Panc1 (cell line): ENCODE measurements at regions not wholly inside any gene's neighbourhood (a gene's known extent, or its start where the extent isn't known, plus 50 kb on each side); places are given as distances from the start of the nearest gene placed in this dataset.

Source experiments
- ATAC-seq: fragments of 200-7000 bp; cut with Tn5 transposase; 2 replicates; pipeline ENCODE4 v1.9.1; 2020; ENCODE audit warnings: mild to moderate bottlenecking, moderate library complexity
- BruUV-seq: library from RNA; stranded (reverse); fragments of 400-500 nt; replicated peaks from 2 replicates; lab custom pipeline; 2021; lab: Mats Ljungman, UMichigan
- CTCF ChIA-PET: fragments of 300-600 bp; sonication (Branson Sonifier 250); formaldehyde crosslinking; loops from one replicate; lab custom pipeline; 2022; ENCODE audit warnings: antibody characterized with exemption; lab: Charles Lee
- POLR2A ChIA-PET: fragments of 300-600 bp; sonication (Branson Sonifier 250); formaldehyde crosslinking; loops from one replicate; lab custom pipeline; 2022; ENCODE audit warnings: antibody characterized with exemption; lab: Charles Lee
- DNase-seq: peaks from one replicate; pipeline ENCODE4 v3.0.0-alpha.2; 2010; ENCODE audit warnings: low read depth, low spot score
- H3K27ac ChIP-seq: 2 replicates; pipeline ENCODE4 v1.5.1; 2011; ENCODE audit warnings: mild to moderate bottlenecking, low read length, inconsistent platforms
- H3K27me3 ChIP-seq: fragments of 200-500 bp; sonication (Bioruptor generic); 2 replicates; pipeline ENCODE4 v1.6.0; 2014; ENCODE audit warnings: low read length, inconsistent platforms; ENCODE audit not compliant: control insufficient read depth, insufficient read depth
- H3K36me3 ChIP-seq: fragments of 200-500 bp; sonication (Bioruptor generic); 2 replicates; pipeline ENCODE4 v1.5.1; 2014; ENCODE audit warnings: inconsistent platforms, mild to moderate bottlenecking, low read length, moderate library complexity; ENCODE audit not compliant: control insufficient read depth, insufficient read depth
- H3K4me1 ChIP-seq: 2 replicates; pipeline ENCODE4 v1.5.1; 2011; ENCODE audit warnings: inconsistent platforms, mild to moderate bottlenecking, low read length, moderate library complexity; ENCODE audit not compliant: control insufficient read depth, insufficient read depth
- H3K4me3 ChIP-seq, 2 experiments: 2 replicates each; pipeline ENCODE4 v1.5.1; 2011 to 2012; ENCODE audit warnings: low read depth in 2 of 2, low read length in 2 of 2, mild to moderate bottlenecking in 2 of 2, inconsistent platforms in 1 of 2, moderate library complexity in 1 of 2
- H3K9me3 ChIP-seq: fragments of 200-500 bp; sonication (Bioruptor generic); 2 replicates; pipeline ENCODE4 v1.5.1; 2014; ENCODE audit warnings: low read depth, mild to moderate bottlenecking, inconsistent platforms, low read length, moderate library complexity; ENCODE audit not compliant: control insufficient read depth, insufficient read depth
- CTCF ChIP-seq: fragments of 450-650 bp; IDR thresholded peaks from 2 replicates; pipeline ENCODE4 v1.5.1; 2017; ENCODE audit warnings: mild to moderate bottlenecking
- POLR2AphosphoS5 ChIP-seq: IDR thresholded peaks from 2 replicates; pipeline ENCODE4 v1.6.1; 2012; ENCODE audit warnings: mild to moderate bottlenecking, low read depth, low read length, moderate library complexity
- SIN3A ChIP-seq: IDR thresholded peaks from 2 replicates; pipeline ENCODE4 v1.6.1; 2012; ENCODE audit warnings: low read depth, mild to moderate bottlenecking, low read length, moderate library complexity, borderline replicate concordance; ENCODE audit not compliant: insufficient read depth
- TCF7L2 ChIP-seq: IDR thresholded peaks from 2 replicates; pipeline ENCODE4 v1.6.1; 2011; ENCODE audit warnings: mild to moderate bottlenecking, low read depth, low read length, inconsistent platforms
- in situ Hi-C: cut with HindIII; loops from 2 replicates; pipeline ENCODE4 v1.10.0; 2016; ENCODE audit warnings: low sequenced_read_pairs, low pct_unique_long_range_greater_than_20kb
- intact Hi-C: fragments of 100-400 bp; cut with micrococcal nuclease; formaldehyde crosslinking; loops from one replicate; pipeline ENCODE4 v1.10.0; 2022; ENCODE audit not compliant: unreplicated experiment
- TF ChIP-seq, protein P1 (sequence below), 2 experiments: IDR thresholded peaks; 2 replicates each; pipeline ENCODE4 v1.6.1; 2011 to 2012; ENCODE audit warnings: low read depth in 2 of 2, control low read depth in 1 of 2, low read length in 1 of 2, mild to moderate bottlenecking in 1 of 2, moderate library complexity in 1 of 2; ENCODE audit not compliant: insufficient read depth in 1 of 2

- ATAC-seq (no peak), DNase-seq (no peak)
- Histone ChIP-seq H3K36me3 (no peaks in the 10 kb centered on the region), H3K4me3 (no peak overlapping the region), H3K27me3 (no peaks in the 10 kb centered on the region), H3K4me1 (no peaks in the 10 kb centered on the region), H3K9me3 (no peaks in the 10 kb centered on the region), H3K27ac (no peak overlapping the region)
- ChIA-PET CTCF (no interaction called here), POLR2A (no interaction called here)
- in situ Hi-C loops (no loop called here), intact Hi-C loops (no loop called here)
- TF ChIP-seq SIN3A: no peak
- no peak for TF ChIP-seq CTCF
- no peak for TF ChIP-seq POLR2AphosphoS5
- TF ChIP-seq, protein P1, sequence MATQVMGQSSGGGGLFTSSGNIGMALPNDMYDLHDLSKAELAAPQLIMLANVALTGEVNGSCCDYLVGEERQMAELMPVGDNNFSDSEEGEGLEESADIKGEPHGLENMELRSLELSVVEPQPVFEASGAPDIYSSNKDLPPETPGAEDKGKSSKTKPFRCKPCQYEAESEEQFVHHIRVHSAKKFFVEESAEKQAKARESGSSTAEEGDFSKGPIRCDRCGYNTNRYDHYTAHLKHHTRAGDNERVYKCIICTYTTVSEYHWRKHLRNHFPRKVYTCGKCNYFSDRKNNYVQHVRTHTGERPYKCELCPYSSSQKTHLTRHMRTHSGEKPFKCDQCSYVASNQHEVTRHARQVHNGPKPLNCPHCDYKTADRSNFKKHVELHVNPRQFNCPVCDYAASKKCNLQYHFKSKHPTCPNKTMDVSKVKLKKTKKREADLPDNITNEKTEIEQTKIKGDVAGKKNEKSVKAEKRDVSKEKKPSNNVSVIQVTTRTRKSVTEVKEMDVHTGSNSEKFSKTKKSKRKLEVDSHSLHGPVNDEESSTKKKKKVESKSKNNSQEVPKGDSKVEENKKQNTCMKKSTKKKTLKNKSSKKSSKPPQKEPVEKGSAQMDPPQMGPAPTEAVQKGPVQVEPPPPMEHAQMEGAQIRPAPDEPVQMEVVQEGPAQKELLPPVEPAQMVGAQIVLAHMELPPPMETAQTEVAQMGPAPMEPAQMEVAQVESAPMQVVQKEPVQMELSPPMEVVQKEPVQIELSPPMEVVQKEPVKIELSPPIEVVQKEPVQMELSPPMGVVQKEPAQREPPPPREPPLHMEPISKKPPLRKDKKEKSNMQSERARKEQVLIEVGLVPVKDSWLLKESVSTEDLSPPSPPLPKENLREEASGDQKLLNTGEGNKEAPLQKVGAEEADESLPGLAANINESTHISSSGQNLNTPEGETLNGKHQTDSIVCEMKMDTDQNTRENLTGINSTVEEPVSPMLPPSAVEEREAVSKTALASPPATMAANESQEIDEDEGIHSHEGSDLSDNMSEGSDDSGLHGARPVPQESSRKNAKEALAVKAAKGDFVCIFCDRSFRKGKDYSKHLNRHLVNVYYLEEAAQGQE (IDR thresholded peaks at IDR 0.05; ENCODE audit: insufficient read depth in 1 of 2, low read depth in 2 of 2, low read length in 1 of 2): no peak
- TF ChIP-seq TCF7L2: no peak
- BruUV-seq: no TSS peak
Measured at GRCh38 chr5:24849210-24849609, 204.4 kb upstream of the CDH10 start.

- BruUV-seq: no TSS peak
- H3K27me3 ChIP-seq: no peaks in the 10 kb centered on the region
- intact Hi-C loops (no loop called here), in situ Hi-C loops (no loop called here)
- no peaks in the 10 kb centered on the region for H3K4me1 ChIP-seq
- no peak overlapping the region for H3K27ac ChIP-seq
- H3K9me3 ChIP-seq: no peaks in the 10 kb centered on the region
- TF ChIP-seq TCF7L2: no peak
- TF ChIP-seq, protein P1 (IDR thresholded peaks at IDR 0.05; ENCODE audit: insufficient read depth in 1 of 2, low read depth in 2 of 2, low read length in 1 of 2): no peak
- no peak for TF ChIP-seq SIN3A
- TF ChIP-seq CTCF: no peak
- no peak for TF ChIP-seq POLR2AphosphoS5
- ChIA-PET POLR2A (no interaction called here), CTCF (no interaction called here)
- DNase-seq (no peak), ATAC-seq (no peak)
- H3K4me3 ChIP-seq: no peak overlapping the region
- H3K36me3 ChIP-seq: no peaks in the 10 kb centered on the region
Measured at GRCh38 chr5:24831989-24832388, 187.2 kb upstream of the CDH10 start.
